IPS-18a (cell line): ENCODE measurements at regions not wholly inside any gene's neighbourhood (a gene's known extent, or its start where the extent isn't known, plus 50 kb on each side); places are given as distances from the start of the nearest gene placed in this dataset.
"Not testable (repeated sequence)": the region's sequence is repeated elsewhere in the genome, so short reads cannot be mapped to it uniquely, and the experiment has no call there.

Experiments
- H3K27ac ChIP-seq: one replicate; pipeline ENCODE4 v1.5.1; 2013; ENCODE audit warnings: low read length
- H3K27me3 ChIP-seq: one replicate; pipeline ENCODE4 v1.6.1; 2013; ENCODE audit warnings: mild to moderate bottlenecking, low read length; ENCODE audit not compliant: control insufficient read depth, insufficient read depth
- H3K36me3 ChIP-seq: one replicate; pipeline ENCODE4 v1.6.1; 2013; ENCODE audit warnings: low read depth, low read length; ENCODE audit not compliant: control insufficient read depth
- H3K4me1 ChIP-seq: one replicate; pipeline ENCODE4 v1.6.1; 2013; ENCODE audit warnings: low read depth, low read length; ENCODE audit not compliant: control insufficient read depth
- H3K4me3 ChIP-seq: one replicate; pipeline ENCODE4 v1.5.1; 2013; ENCODE audit warnings: low read length
- H3K9ac ChIP-seq: one replicate; pipeline ENCODE4 v1.6.1; 2013; ENCODE audit warnings: mild to moderate bottlenecking, low read length, moderate library complexity
- H3K9me3 ChIP-seq: one replicate; pipeline ENCODE4 v1.6.1; 2013; ENCODE audit warnings: low read depth, low read length; ENCODE audit not compliant: control insufficient read depth

GRCh38 chr15:77926789-77927188 is 150.7 kb downstream of the TBC1D2B start:
- H3K36me3 ChIP-seq, H3K4me3 ChIP-seq, H3K4me1 ChIP-seq, H3K9me3 ChIP-seq, H3K27ac ChIP-seq, H3K27me3 ChIP-seq, H3K9ac ChIP-seq: not testable (repeated sequence)

- not testable (repeated sequence) for H3K27me3 ChIP-seq, H3K27ac ChIP-seq, H3K4me3 ChIP-seq, H3K4me1 ChIP-seq, H3K36me3 ChIP-seq, H3K9me3 ChIP-seq, H3K9ac ChIP-seq
Observed at GRCh38 chr15:77926296-77926695, 151.2 kb downstream of the TBC1D2B start.

- not testable (repeated sequence) for H3K4me3 ChIP-seq, H3K36me3 ChIP-seq, H3K27ac ChIP-seq, H3K9ac ChIP-seq, H3K9me3 ChIP-seq, H3K27me3 ChIP-seq, H3K4me1 ChIP-seq
Observed at GRCh38 chr15:77925101-77925500, 152.4 kb downstream of the TBC1D2B start.

- Histone ChIP-seq H3K27ac (no peak overlapping the region), H3K36me3 (no peaks in the 10 kb centered on the region), H3K27me3 (no peaks in the 10 kb centered on the region), H3K9ac (no peak overlapping the region), H3K4me3 (no peak overlapping the region), H3K4me1 (no peaks in the 10 kb centered on the region), H3K9me3 (no peaks in the 10 kb centered on the region)
Observed at GRCh38 chr15:77921664-77922063, 155.8 kb downstream of the TBC1D2B start.

- not testable (repeated sequence) for H3K27me3 ChIP-seq, H3K9me3 ChIP-seq, H3K36me3 ChIP-seq, H3K4me3 ChIP-seq, H3K27ac ChIP-seq, H3K4me1 ChIP-seq, H3K9ac ChIP-seq
Observed at GRCh38 chr15:77916966-77917635, 160.4 kb downstream of the TBC1D2B start.

GRCh38 chr15:77915961-77916330 is 161.6 kb downstream of the TBC1D2B start:
- H3K4me1 ChIP-seq, H3K4me3 ChIP-seq, H3K9me3 ChIP-seq, H3K36me3 ChIP-seq, H3K9ac ChIP-seq, H3K27me3 ChIP-seq, H3K27ac ChIP-seq: not testable (repeated sequence)

GRCh38 chr15:77915261-77915960 is 162.1 kb downstream of the TBC1D2B start:
- Histone ChIP-seq H3K36me3 (no peaks in the 10 kb centered on the region), H3K4me1 (no peaks in the 10 kb centered on the region), H3K4me3 (no peak overlapping the region), H3K27ac (no peak overlapping the region), H3K27me3 (no peaks in the 10 kb centered on the region), H3K9me3 (no peaks in the 10 kb centered on the region), H3K9ac (no peak overlapping the region)

GRCh38 chr15:77914531-77914930 is 163.0 kb downstream of the TBC1D2B start:
- H3K27me3 ChIP-seq, H3K9ac ChIP-seq, H3K27ac ChIP-seq, H3K4me1 ChIP-seq, H3K9me3 ChIP-seq, H3K4me3 ChIP-seq, H3K36me3 ChIP-seq: not testable (repeated sequence)

GRCh38 chr15:77910030-77910911 is 167.2 kb downstream of the TBC1D2B start:
- H3K36me3 ChIP-seq, H3K27ac ChIP-seq, H3K9me3 ChIP-seq, H3K4me1 ChIP-seq, H3K9ac ChIP-seq, H3K27me3 ChIP-seq: not testable (repeated sequence)
- peak overlapping the region; percentile 66 for H3K4me3 ChIP-seq

GRCh38 chr15:77909182-77909940 is 168.2 kb downstream of the TBC1D2B start:
- H3K9me3 ChIP-seq = no peaks in the 10 kb centered on the region
- H3K9ac ChIP-seq = no peak overlapping the region
- H3K4me1 ChIP-seq = no peaks in the 10 kb centered on the region
- H3K4me3 ChIP-seq = no peak overlapping the region
- no peak overlapping the region for H3K27ac ChIP-seq
- no peaks in the 10 kb centered on the region for H3K36me3 ChIP-seq
- H3K27me3 ChIP-seq = no peaks in the 10 kb centered on the region

- H3K27me3 ChIP-seq, H3K4me3 ChIP-seq, H3K36me3 ChIP-seq, H3K27ac ChIP-seq, H3K9me3 ChIP-seq, H3K4me1 ChIP-seq, H3K9ac ChIP-seq: not testable (repeated sequence)
Observed at GRCh38 chr15:77908752-77909111, 168.8 kb downstream of the TBC1D2B start.
